ENCODE measurements at regions not wholly inside any gene's neighbourhood (a gene's known extent, or its start where the extent isn't known, plus 50 kb on each side); places are given as distances from the start of the nearest gene placed in this dataset.

- Histone ChIP-seq H3K4me1 (peaks cover 29% of the 10 kb centered on the region), H3K36me3 (no peaks in the 10 kb centered on the region), H3K4me3 (no peak overlapping the region), H3K9me3 (replicated peaks) (no peaks in the 10 kb centered on the region), H3K27me3 (ENCODE audit: low read depth) (no peaks in the 10 kb centered on the region), H3K27ac (replicated peaks) (no peak overlapping the region)
- TF ChIP-seq, protein P1, sequence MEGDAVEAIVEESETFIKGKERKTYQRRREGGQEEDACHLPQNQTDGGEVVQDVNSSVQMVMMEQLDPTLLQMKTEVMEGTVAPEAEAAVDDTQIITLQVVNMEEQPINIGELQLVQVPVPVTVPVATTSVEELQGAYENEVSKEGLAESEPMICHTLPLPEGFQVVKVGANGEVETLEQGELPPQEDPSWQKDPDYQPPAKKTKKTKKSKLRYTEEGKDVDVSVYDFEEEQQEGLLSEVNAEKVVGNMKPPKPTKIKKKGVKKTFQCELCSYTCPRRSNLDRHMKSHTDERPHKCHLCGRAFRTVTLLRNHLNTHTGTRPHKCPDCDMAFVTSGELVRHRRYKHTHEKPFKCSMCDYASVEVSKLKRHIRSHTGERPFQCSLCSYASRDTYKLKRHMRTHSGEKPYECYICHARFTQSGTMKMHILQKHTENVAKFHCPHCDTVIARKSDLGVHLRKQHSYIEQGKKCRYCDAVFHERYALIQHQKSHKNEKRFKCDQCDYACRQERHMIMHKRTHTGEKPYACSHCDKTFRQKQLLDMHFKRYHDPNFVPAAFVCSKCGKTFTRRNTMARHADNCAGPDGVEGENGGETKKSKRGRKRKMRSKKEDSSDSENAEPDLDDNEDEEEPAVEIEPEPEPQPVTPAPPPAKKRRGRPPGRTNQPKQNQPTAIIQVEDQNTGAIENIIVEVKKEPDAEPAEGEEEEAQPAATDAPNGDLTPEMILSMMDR (IDR thresholded peaks at IDR 0.05; ENCODE audit: borderline replicate concordance): no peak
- intact Hi-C loops (cut with micrococcal nuclease): no loop called here
- no peak for DNase-seq
These were observed 125.6 kb upstream of the ZNF608 start for GRCh38 chr5:124872086-124872485.

DNA sequence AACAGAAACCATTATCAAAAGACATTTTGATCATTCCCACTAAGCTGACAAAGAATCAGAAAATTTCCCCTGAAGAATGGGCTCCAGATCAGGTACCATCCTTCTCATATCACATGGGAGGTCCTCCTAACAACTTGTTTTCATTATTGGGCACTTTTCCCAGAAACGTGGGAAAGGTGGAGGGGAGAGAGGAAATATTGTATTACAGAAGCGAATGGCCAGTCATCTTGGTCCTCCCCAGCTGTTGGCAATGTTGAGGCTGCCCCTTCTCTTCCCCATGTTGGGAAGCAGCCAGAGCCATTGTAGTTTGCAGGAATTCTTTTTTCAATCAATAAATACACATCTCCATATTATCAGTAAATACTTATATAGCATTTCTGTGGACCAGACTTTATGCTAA is 126.2 kb upstream of the ZNF608 start:
- no peak for DNase-seq
- TF ChIP-seq, protein P1 (IDR thresholded peaks at IDR 0.05; ENCODE audit: borderline replicate concordance): no peak
- Histone ChIP-seq H3K4me3 (no peak overlapping the region), H3K9me3 (replicated peaks) (no peaks in the 10 kb centered on the region), H3K36me3 (no peaks in the 10 kb centered on the region), H3K27me3 (ENCODE audit: low read depth) (no peaks in the 10 kb centered on the region), H3K27ac (replicated peaks) (no peak overlapping the region), H3K4me1 (peaks cover 34% of the 10 kb centered on the region)
- intact Hi-C loops (cut with micrococcal nuclease): no loop called here

- Histone ChIP-seq H3K9me3 (replicated peaks) (no peaks in the 10 kb centered on the region), H3K4me1 (peaks cover 37% of the 10 kb centered on the region), H3K27ac (replicated peaks) (no peak overlapping the region), H3K27me3 (ENCODE audit: low read depth) (no peaks in the 10 kb centered on the region), H3K4me3 (no peak overlapping the region), H3K36me3 (no peaks in the 10 kb centered on the region)
- TF ChIP-seq, protein P1 (IDR thresholded peaks at IDR 0.05; ENCODE audit: borderline replicate concordance): no peak
- intact Hi-C loops (cut with micrococcal nuclease): no loop called here
- DNase-seq: no peak
These were observed 126.7 kb upstream of the ZNF608 start for GRCh38 chr5:124873188-124873587.

DNA sequence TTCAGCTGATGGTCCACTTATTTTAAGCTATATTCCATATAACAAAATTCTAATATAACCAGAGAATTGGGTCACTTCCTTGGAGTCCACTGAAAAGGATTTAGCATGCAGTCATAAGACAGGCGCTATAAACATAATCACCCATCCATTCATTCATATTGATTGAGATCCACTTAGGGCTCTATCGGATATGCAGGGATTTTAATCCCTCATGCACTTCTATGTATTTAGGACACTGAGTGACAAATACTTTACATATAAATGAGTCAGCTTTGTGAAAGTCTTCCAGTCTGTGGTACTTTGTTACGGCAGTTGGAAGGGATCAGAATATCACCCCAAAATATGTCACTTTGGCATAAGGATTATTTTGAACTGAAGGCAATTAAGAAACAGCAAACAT is 127.3 kb upstream of the ZNF608 start:
- intact Hi-C loops (cut with micrococcal nuclease): no loop called here
- TF ChIP-seq, protein P1 (IDR thresholded peaks at IDR 0.05; ENCODE audit: borderline replicate concordance): no peak
- H3K27me3 ChIP-seq (ENCODE audit: low read depth): no peaks in the 10 kb centered on the region
- peaks cover 33% of the 10 kb centered on the region for H3K4me1 ChIP-seq
- DNase-seq: no peak
- H3K36me3 ChIP-seq: no peaks in the 10 kb centered on the region
- H3K27ac ChIP-seq (replicated peaks): no peak overlapping the region
- H3K9me3 ChIP-seq (replicated peaks): no peaks in the 10 kb centered on the region
- H3K4me3 ChIP-seq: no peak overlapping the region

DNA sequence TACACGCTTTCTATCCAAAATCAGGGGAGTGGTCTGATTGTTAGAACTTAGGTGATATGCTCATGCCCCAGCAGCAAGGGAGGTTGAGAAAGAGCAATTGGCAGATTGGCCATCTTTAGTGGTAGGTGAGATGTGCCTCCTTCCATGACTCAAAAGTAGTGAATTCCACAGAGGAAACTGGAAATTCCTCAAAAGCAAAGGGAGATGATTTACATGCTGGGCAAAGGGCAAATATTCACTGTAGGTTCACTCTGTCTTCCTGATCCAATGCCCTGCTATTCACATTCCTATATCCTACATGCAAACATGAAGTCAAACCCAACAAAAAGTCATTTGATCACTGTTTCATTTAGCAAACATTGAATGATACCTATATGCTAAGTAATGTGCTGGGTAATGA is 130.1 kb upstream of the ZNF608 start:
- H3K36me3 ChIP-seq: no peaks in the 10 kb centered on the region
- DNase-seq: no peak
- peaks cover 10% of the 10 kb centered on the region for H3K4me1 ChIP-seq
- no peaks in the 10 kb centered on the region for H3K27me3 ChIP-seq (ENCODE audit: low read depth)
- H3K4me3 ChIP-seq: no peak overlapping the region
- TF ChIP-seq, protein P1 (IDR thresholded peaks at IDR 0.05; ENCODE audit: borderline replicate concordance): no peak
- intact Hi-C loops (cut with micrococcal nuclease): no loop called here
- H3K27ac ChIP-seq (replicated peaks): no peak overlapping the region
- H3K9me3 ChIP-seq (replicated peaks): no peaks in the 10 kb centered on the region

DNA sequence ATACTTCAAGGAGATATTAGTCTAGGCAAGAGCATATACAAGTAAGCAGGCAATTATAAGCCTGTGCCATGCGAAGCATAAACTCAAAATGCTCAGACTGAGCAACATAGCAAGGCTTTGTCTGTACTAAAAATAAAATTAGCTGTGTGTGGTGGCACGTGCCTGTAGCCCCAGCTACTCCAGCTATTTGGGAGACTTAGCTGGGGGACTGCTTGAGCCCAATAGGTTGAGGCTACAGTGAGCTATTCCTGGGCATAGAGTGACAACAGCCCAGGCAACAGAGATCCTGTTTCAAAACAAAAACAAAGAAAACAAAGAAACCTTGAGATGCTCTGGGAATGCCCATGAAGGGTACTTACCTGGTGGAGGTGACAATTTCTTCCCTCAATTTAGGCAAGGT is 130.5 kb upstream of the ZNF608 start:
- H3K4me3 ChIP-seq: no peak overlapping the region
- no peak for DNase-seq
- no peaks in the 10 kb centered on the region for H3K36me3 ChIP-seq
- H3K4me1 ChIP-seq: peaks cover 10% of the 10 kb centered on the region
- no peaks in the 10 kb centered on the region for H3K9me3 ChIP-seq (replicated peaks)
- H3K27me3 ChIP-seq (ENCODE audit: low read depth): no peaks in the 10 kb centered on the region
- TF ChIP-seq, protein P1 (IDR thresholded peaks at IDR 0.05; ENCODE audit: borderline replicate concordance): no peak
- intact Hi-C loops (cut with micrococcal nuclease): no loop called here
- H3K27ac ChIP-seq (replicated peaks): no peak overlapping the region

All from left ventricle myocardium inferior (tissue), 1 donor.